Hepatocyte (in vitro differentiated cells): ENCODE measurements at regions not wholly inside any gene's neighbourhood (a gene's known extent, or its start where the extent isn't known, plus 50 kb on each side); places are given as distances from the start of the nearest gene placed in this dataset.

ENCODE experiments used
- DNase-seq: peaks from one replicate; pipeline ENCODE4 v3.0.0-alpha.2; 2016; ENCODE audit warnings: low spot score
- H2AFZ ChIP-seq: fragments of 200-600 bp; sonication (generic); 2 replicates; pipeline ENCODE4 v1.6.0; 2016; ENCODE audit warnings: antibody characterized with exemption, mild to moderate bottlenecking
- H3K27ac ChIP-seq: fragments of 200-600 bp; sonication (generic); 2 replicates; pipeline ENCODE4 v1.5.1; 2016; ENCODE audit warnings: mild to moderate bottlenecking
- H3K27me3 ChIP-seq: fragments of 200-600 bp; sonication (generic); 2 replicates; pipeline ENCODE4 v1.6.1; 2016
- H3K36me3 ChIP-seq: fragments of 200-600 bp; sonication (generic); replicated peaks from 2 replicates; pipeline ENCODE4 v1.5.1; 2016; ENCODE audit warnings: low read depth; ENCODE audit not compliant: insufficient read depth
- H3K4me1 ChIP-seq: fragments of 200-600 bp; sonication (generic); 2 replicates; pipeline ENCODE4 v1.5.1; 2016; ENCODE audit warnings: mild to moderate bottlenecking, moderate library complexity; ENCODE audit not compliant: insufficient read depth
- H3K4me2 ChIP-seq: fragments of 200-600 bp; sonication (generic); 2 replicates; pipeline ENCODE4 v1.6.0; 2016
- H3K4me3 ChIP-seq: fragments of 200-600 bp; sonication (generic); 2 replicates; pipeline ENCODE4 v1.5.1; 2016; ENCODE audit warnings: mild to moderate bottlenecking
- H3K79me2 ChIP-seq: fragments of 200-600 bp; sonication (generic); 2 replicates; pipeline ENCODE4 v1.6.0; 2017; ENCODE audit warnings: mild to moderate bottlenecking
- H3K9me2 ChIP-seq: fragments of 200-600 bp; sonication (generic); replicated peaks from 2 replicates; pipeline ENCODE4 v1.6.0; 2017; ENCODE audit warnings: mild to moderate bottlenecking; ENCODE audit not compliant: insufficient read depth
- H3K9me3 ChIP-seq: fragments of 200-600 bp; sonication (generic); 2 replicates; pipeline ENCODE4 v1.5.1; 2016; ENCODE audit warnings: low read depth, mild to moderate bottlenecking
- H4K20me1 ChIP-seq: fragments of 200-600 bp; sonication (generic); 2 replicates; pipeline ENCODE4 v1.6.0; 2016; ENCODE audit warnings: mild to moderate bottlenecking; ENCODE audit not compliant: insufficient read depth, poor library complexity, severe bottlenecking
- CTCF ChIP-seq: fragments of 200-600 bp; sonication (generic); IDR thresholded peaks from 2 replicates; pipeline ENCODE4 v1.5.1; 2016; ENCODE audit warnings: antibody characterized with exemption, mild to moderate bottlenecking; ENCODE audit not compliant: poor library complexity
- EZH2 ChIP-seq: fragments of 200-600 bp; sonication (generic); IDR thresholded peaks from 2 replicates; pipeline ENCODE4 v1.6.1; 2016; ENCODE audit warnings: antibody characterized with exemption, mild to moderate bottlenecking, borderline replicate concordance
- EZH2phosphoT487 ChIP-seq: fragments of 200-600 bp; sonication (generic); IDR thresholded peaks from one replicate; pipeline ENCODE4 v1.6.1; 2018; ENCODE audit warnings: antibody characterized with exemption, mild to moderate bottlenecking, low read depth, moderate library complexity; ENCODE audit not compliant: unreplicated experiment, severe bottlenecking
- WGBS: methylation state at CpG from one replicate; pipeline ENCODE4 v1.1.6; 2016; ENCODE audit warnings: low lambda C conversion rate; ENCODE audit errors: missing lambda C conversion rate; 5-methylcytosine and 5-hydroxymethylcytosine counted together

DNA sequence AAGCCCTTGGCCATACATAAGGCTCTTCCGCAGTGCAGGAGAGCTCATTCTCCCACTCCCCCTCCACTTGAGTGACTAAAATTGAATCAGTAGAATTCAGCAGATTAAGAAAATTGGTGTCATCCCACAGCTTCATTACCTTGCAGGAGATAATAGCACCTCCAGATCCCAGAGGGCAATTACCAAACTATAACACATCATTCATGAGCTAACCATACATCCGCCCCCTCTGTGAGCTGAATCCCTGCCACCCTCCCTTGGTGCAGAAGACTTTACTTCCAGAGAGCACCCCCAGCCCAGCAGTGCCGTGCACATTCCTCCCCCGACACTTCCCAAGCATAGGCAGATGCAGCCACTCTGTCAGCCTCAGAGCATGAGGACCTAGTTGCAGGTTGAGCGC, 496.5 kb upstream of the B3GAT1 start:
- 93% methylated on average over 5 of the region's 5 CpGs for WGBS
- peaks cover 7% of the 10 kb centered on the region for H3K4me1 ChIP-seq

DNA sequence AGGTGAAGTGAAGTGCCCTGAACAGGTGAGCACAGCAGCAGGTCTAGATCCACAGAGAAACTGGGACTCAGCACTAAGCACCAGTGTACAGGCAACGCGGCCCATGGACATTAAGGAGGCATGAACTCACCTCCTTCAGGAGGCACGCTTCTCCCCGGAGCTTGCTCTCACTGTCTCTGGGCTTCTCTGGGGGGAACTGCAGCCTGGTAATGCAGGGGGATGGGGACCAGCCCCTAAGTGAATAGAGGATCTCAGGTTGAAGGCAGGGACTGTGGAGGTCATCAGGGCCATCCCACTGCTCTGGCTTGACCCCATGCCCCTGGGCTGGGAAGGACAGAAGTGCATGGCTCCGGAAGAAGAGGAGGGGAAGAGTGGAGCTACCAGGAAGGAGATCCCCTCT, 495.6 kb upstream of the B3GAT1 start:
- no peaks in the 10 kb centered on the region for H3K9me2 ChIP-seq
- TF ChIP-seq EZH2phosphoT487 (no peak), CTCF (no peak), EZH2 (no peak)
- H3K36me3 ChIP-seq, result no peaks in the 10 kb centered on the region
- H2AFZ ChIP-seq, result no peak overlapping the region
- no peaks in the 10 kb centered on the region for H3K79me2 ChIP-seq
- H3K9me3 ChIP-seq, result no peaks in the 10 kb centered on the region
- H3K27me3 ChIP-seq, result peaks cover 4% of the 10 kb centered on the region
- no peak overlapping the region for H3K4me3 ChIP-seq
- no peaks in the 10 kb centered on the region for H4K20me1 ChIP-seq
- WGBS, result 91% methylated on average over 5 of the region's 5 CpGs
- no peak overlapping the region for H3K27ac ChIP-seq
- peaks cover 7% of the 10 kb centered on the region for H3K4me1 ChIP-seq
- no peak for DNase-seq
- H3K4me2 ChIP-seq, result no peak overlapping the region

More for the DNA sequence above, 496.5 kb upstream of the B3GAT1 start:
- H3K4me3 ChIP-seq, result no peak overlapping the region
- TF ChIP-seq EZH2, result no peak
- TF ChIP-seq CTCF, result no peak
- no peak for TF ChIP-seq EZH2phosphoT487
- H4K20me1 ChIP-seq, result no peaks in the 10 kb centered on the region
- H3K4me2 ChIP-seq, result no peak overlapping the region
- peaks cover 7% of the 10 kb centered on the region for H3K27me3 ChIP-seq
- no peaks in the 10 kb centered on the region for H3K9me3 ChIP-seq
- no peaks in the 10 kb centered on the region for H3K79me2 ChIP-seq
- no peaks in the 10 kb centered on the region for H3K36me3 ChIP-seq
- no peaks in the 10 kb centered on the region for H3K9me2 ChIP-seq
- H2AFZ ChIP-seq, result no peak overlapping the region
- no peak for DNase-seq
- H3K27ac ChIP-seq, result no peak overlapping the region

DNA sequence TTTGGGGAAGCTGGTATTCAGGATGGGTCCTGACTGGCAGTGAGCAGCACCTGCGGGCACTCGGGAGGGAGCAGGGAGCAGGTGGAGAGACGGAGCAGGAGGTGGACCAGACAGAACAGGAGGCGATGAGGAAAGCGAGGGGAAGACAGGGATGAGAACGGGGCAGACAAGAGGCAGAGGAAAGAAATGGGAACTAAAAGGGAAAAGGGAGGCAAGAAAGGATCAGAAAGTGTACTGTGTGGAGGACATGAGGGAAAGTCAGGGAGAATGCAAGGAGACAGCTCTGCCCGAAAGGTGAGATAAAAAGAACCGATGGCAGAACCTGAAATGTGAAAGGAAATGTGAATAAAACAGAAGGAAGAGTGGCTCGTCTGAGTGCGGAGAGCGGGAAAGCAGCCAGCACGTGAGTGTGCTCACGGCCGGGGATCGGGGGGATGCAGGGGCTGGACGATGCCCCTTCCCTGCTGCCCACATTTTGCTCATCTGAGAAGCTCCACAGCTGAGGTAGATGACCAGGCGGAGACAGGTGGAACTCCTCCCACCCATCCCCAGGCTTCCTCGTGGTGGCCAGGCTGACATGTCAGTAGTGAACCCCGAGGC, 494.4 kb upstream of the B3GAT1 start:
- WGBS, result 91% methylated on average over 19 of the region's 19 CpGs
- H3K4me2 ChIP-seq, result no peak overlapping the region
- TF ChIP-seq EZH2phosphoT487 (no peak), EZH2 (no peak), CTCF (no peak)

More for the DNA sequence above, 494.4 kb upstream of the B3GAT1 start:
- H3K36me3 ChIP-seq, result no peaks in the 10 kb centered on the region
- no peaks in the 10 kb centered on the region for H3K79me2 ChIP-seq
- no peaks in the 10 kb centered on the region for H4K20me1 ChIP-seq
- no peaks in the 10 kb centered on the region for H3K9me2 ChIP-seq
- H2AFZ ChIP-seq, result no peak overlapping the region
- no peaks in the 10 kb centered on the region for H3K9me3 ChIP-seq
- no peak overlapping the region for H3K4me3 ChIP-seq
- peaks cover 7% of the 10 kb centered on the region for H3K4me1 ChIP-seq
- no peaks in the 10 kb centered on the region for H3K27me3 ChIP-seq
- H3K27ac ChIP-seq, result no peak overlapping the region
- no peak for DNase-seq
